Activated CD8-positive, alpha-beta memory T cell treated with anti-CD3 and anti-CD28 coated beads, Interleukin-2, amount 10 ng/mL, durations not matched to agents 7 days and 5 days (primary cell): ENCODE measurements at regions not wholly inside any gene's neighbourhood (a gene's known extent, or its start where the extent isn't known, plus 50 kb on each side); places are given as distances from the start of the nearest gene placed in this dataset.

ENCODE experiments used
- ATAC-seq: fragments of 150-1000 bp; cut with Tn5 transposase; one replicate; pipeline ENCODE4 v1.10.0; 2021; ENCODE audit warnings: moderate library complexity
- CTCF ChIA-PET: fragments of 350-600 bp; sonication (Branson Sonifier 250); formaldehyde crosslinking; loops from one replicate; lab custom pipeline; 2021; ENCODE audit warnings: antibody characterized with exemption; lab: Charles Lee
- DNase-seq: peaks from one replicate; pipeline ENCODE4 v3.0.0-alpha.2; 2020
- H3K27ac Mint-ChIP-seq: one replicate; pipeline ENCODE4 v1.8.0; 2021; ENCODE audit warnings: mild to moderate bottlenecking, mixed read lengths
- H3K27me3 Mint-ChIP-seq: one replicate; pipeline ENCODE4 v1.8.0; 2021; ENCODE audit warnings: mixed read lengths
- H3K36me3 Mint-ChIP-seq: one replicate; pipeline ENCODE4 v1.8.0; 2021; ENCODE audit warnings: mild to moderate bottlenecking, mixed read lengths
- H3K4me1 Mint-ChIP-seq: one replicate; pipeline ENCODE4 v1.8.0; 2021; ENCODE audit warnings: mixed read lengths
- H3K4me3 Mint-ChIP-seq: one replicate; pipeline ENCODE4 v1.8.0; 2021; ENCODE audit warnings: mild to moderate bottlenecking, moderate library complexity, mixed read lengths
- H3K9me3 Mint-ChIP-seq: one replicate; pipeline ENCODE4 v1.8.0; 2022; ENCODE audit warnings: low read depth, mixed read lengths

DNA sequence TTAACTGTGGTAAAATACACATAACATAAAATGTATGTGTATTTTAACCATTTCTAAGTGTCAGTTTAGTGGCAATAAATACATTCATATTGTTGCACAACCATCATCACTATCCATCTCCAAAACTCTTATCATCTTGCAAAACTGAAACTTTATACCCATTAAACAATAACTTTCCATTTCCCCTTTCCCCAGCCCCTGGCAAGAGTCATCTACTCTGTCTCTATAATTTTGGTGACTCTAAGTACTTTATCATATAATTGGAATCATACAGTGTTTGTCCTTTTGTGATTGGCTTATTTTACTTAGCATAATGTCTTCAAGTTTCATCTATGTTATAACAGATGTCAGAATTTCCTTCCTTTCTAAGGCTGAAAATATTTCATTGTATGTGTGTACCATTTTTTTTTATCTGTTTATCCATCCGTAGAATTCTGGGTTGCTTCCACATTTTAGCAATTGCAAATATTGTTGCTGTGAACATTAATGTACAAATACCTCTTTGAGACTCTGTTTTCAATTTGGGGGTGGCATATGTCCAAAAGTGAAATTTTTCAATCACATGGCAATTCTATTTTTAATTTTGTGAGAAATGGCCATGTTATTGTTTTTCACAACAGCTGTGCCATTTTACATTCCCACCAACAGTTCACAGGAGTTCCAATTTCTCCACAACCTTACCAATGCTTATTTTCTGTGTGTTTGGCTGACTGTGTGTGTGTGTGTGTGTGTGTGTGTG lies 153.9 kb upstream of the GORAB start:
- Mint-ChIP-seq H3K36me3 (no peaks in the 10 kb centered on the region), H3K27ac (no peak overlapping the region), H3K27me3 (peaks cover 5% of the 10 kb centered on the region), H3K4me1 (no peaks in the 10 kb centered on the region), H3K4me3 (no peak overlapping the region), H3K9me3 (no peaks in the 10 kb centered on the region)
- ATAC-seq (no peak), DNase-seq (no peak)
- CTCF ChIA-PET, result no interaction called here

DNA sequence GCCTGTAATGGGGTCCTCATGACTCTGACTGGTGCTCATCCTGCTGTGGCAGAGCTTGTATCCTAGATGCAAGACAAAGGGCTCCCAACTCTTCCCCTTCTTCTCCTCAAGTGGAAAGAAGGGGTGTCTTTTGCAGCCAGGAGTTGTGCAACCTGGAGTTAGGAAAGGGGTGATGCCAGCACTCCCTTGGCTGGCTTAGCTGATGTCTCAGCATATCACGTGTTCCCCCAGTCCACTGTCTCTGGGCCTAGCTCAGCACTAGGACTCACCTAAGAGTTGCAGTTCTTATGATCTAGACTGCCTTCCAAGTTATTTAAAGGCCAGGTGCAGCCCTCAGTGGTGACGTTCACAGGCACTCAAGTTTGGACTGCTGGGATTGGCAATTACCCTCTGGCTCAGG lies 146.2 kb upstream of the GORAB start:
- Mint-ChIP-seq H3K9me3 (no peaks in the 10 kb centered on the region), H3K27me3 (peaks cover 5% of the 10 kb centered on the region), H3K4me1 (no peaks in the 10 kb centered on the region), H3K27ac (no peak overlapping the region), H3K36me3 (no peaks in the 10 kb centered on the region), H3K4me3 (no peak overlapping the region)
- ATAC-seq (no peak), DNase-seq (no peak)
- CTCF ChIA-PET, result no interaction called here

DNA sequence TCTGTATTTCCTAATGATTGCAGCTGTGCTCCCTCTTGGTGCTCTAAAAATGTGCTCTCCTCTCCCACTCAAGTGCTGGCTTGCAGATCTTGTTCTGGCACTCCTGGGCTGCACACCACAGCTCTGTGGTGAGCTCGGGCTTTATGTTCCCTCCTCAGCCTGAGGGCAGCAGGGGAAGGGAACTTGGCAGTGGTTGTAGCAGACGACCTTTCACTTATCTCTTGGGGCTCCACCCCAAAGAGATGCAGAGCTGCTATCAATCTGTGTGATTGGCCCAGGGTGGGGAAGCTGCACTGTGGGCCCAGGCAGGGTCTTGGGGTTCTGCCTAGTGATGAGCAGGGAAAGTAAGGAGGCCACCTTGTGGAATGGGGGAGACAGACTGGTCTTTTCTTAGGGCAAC lies 143.5 kb upstream of the GORAB start:
- Mint-ChIP-seq H3K4me3 (no peak overlapping the region), H3K27ac (no peak overlapping the region)

DNA sequence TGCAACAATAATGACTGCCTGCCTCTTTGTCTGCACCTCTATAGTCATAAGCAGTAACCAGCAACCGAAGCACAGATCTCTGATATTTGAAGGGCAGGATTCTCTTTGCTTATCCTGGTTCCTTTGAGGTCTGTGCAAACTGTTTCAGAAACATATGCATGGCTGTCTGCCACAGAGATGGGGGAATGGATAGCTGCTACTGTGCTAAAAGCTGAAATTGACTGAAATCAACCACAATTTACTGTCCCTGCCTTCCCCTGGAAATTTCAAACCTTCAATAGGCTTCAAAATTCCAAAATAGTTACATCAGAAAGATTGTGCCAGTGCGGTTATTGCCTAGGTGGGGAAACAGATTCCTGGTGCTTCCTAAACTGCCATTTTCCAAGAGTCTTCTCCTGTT lies 136.8 kb upstream of the GORAB start:
- H3K36me3 Mint-ChIP-seq, result no peaks in the 10 kb centered on the region
- ATAC-seq (no peak), DNase-seq (no peak)
- no peak overlapping the region for H3K4me3 Mint-ChIP-seq
- no peaks in the 10 kb centered on the region for H3K4me1 Mint-ChIP-seq
- H3K27me3 Mint-ChIP-seq, result peaks cover 3% of the 10 kb centered on the region
- CTCF ChIA-PET, result no interaction called here
- H3K9me3 Mint-ChIP-seq, result no peaks in the 10 kb centered on the region
- no peak overlapping the region for H3K27ac Mint-ChIP-seq

More for the DNA sequence above, 143.5 kb upstream of the GORAB start:
- Mint-ChIP-seq H3K36me3 (no peaks in the 10 kb centered on the region), H3K27me3 (no peaks in the 10 kb centered on the region), H3K9me3 (no peaks in the 10 kb centered on the region), H3K4me1 (no peaks in the 10 kb centered on the region)
- ATAC-seq (no peak), DNase-seq (no peak)
- CTCF ChIA-PET, result no interaction called here

DNA sequence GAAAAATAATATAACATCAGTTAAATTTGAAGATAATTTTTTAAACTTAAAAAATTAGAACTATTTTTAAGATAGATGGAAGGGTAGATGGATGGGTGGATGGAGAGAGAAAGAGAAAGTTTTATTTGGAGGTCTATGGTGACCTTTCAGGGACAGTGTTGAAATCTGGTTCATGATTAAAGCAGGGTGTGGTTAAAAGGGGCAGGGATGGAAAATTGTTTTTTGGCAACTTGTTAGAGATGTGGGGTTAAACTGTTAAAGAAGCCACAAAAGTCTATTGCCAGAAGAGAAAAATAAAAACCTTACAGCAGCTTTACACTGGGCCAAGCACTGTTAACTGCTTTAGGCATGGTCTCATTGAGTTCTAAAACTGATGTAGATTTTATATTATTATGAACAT lies 134.9 kb upstream of the GORAB start:
- Mint-ChIP-seq H3K4me3 (no peak overlapping the region), H3K9me3 (no peaks in the 10 kb centered on the region), H3K27ac (no peak overlapping the region), H3K36me3 (no peaks in the 10 kb centered on the region), H3K27me3 (peaks cover 3% of the 10 kb centered on the region), H3K4me1 (no peaks in the 10 kb centered on the region)
- ATAC-seq (no peak), DNase-seq (no peak)
- CTCF ChIA-PET, result no interaction called here

DNA sequence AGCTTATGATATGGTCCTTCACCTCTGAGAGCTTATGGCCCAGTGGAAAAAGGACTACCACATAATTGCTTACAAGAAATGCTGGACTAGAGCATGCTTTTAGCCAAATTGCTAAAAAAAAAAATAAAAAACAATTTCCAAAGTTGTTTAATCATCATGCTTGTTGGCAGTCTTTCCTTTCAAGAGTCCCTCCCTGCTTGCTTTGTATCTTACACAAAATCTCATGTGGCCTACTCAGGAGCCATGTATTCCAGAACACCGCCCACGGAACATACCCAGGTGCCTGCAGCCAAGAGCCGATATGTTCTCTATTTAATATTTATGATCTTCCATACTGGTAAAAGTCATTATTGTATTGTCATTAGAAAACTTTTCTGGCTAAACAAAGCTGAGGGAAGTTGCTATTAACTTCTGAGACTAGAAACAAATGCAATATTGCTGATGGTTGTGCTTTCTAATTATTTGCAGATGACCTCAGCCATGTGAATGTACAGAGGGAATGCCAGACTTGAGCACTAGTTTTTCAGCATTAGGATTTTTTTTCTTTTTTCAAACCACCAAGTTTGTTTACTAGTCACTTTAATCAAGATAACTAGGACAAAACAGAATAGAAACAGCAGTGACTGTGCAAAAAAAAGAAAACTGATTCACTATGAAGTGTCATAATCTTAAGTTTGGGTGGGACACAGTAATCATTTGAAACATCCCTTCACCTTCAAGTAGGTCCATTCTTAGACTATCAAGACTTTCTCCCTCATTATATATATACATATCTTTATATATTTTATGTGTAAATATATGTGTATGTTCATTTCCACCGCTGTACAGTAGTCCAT lies 129.3 kb upstream of the GORAB start:
- CTCF ChIA-PET, result no interaction called here
- no peak overlapping the region for H3K27ac Mint-ChIP-seq
- ATAC-seq (no peak), DNase-seq (no peak)
- no peaks in the 10 kb centered on the region for H3K4me1 Mint-ChIP-seq
- no peaks in the 10 kb centered on the region for H3K27me3 Mint-ChIP-seq
- H3K36me3 Mint-ChIP-seq, result no peaks in the 10 kb centered on the region
- H3K4me3 Mint-ChIP-seq, result no peak overlapping the region
- no peaks in the 10 kb centered on the region for H3K9me3 Mint-ChIP-seq

DNA sequence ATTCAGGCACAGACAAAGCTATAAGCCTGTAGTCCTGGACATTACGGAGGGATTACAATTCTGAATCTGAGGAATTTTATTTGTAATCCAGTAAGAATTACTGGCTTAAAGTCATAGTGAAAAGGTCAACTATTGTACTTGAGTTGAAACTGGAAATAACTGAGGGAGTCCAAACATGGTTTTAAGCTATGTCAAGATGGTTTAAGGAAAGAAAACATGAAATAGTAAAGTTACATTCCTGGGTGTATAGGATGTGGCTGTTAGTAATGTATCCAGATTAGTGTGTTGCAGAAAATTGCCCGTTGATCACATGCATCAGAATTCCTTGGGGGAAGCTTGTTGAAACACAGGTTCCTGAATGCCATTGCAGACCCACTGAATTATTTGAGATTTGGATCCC lies 124.8 kb upstream of the GORAB start:
- Mint-ChIP-seq H3K4me3 (no peak overlapping the region), H3K27ac (no peak overlapping the region), H3K9me3 (no peaks in the 10 kb centered on the region), H3K27me3 (peaks cover 7% of the 10 kb centered on the region), H3K36me3 (no peaks in the 10 kb centered on the region), H3K4me1 (no peaks in the 10 kb centered on the region)
- ATAC-seq (no peak), DNase-seq (no peak)
- CTCF ChIA-PET, result no interaction called here

DNA sequence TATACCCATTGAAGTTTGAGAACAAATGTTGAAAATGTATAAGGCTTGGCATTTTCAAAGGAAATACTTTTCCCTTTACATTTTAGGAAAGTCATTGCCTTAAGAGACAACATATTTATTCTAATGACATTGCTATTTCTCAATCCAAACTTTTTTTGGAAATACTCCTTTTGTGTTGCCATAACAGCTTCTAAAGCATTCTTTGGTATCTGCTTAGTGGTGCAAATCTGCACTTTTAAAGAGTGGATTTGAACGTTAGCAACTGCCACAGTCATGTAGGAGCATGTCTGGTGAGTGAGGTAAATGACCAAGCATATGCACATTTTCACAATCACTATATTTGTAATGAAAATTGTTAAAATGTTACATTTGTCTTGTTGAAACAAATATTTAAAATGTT lies 124.4 kb upstream of the GORAB start:
- DNase-seq (no peak), ATAC-seq (no peak)
- Mint-ChIP-seq H3K27ac (no peak overlapping the region), H3K27me3 (peaks cover 7% of the 10 kb centered on the region), H3K4me3 (no peak overlapping the region), H3K36me3 (no peaks in the 10 kb centered on the region), H3K4me1 (no peaks in the 10 kb centered on the region), H3K9me3 (no peaks in the 10 kb centered on the region)
- CTCF ChIA-PET, result no interaction called here

DNA sequence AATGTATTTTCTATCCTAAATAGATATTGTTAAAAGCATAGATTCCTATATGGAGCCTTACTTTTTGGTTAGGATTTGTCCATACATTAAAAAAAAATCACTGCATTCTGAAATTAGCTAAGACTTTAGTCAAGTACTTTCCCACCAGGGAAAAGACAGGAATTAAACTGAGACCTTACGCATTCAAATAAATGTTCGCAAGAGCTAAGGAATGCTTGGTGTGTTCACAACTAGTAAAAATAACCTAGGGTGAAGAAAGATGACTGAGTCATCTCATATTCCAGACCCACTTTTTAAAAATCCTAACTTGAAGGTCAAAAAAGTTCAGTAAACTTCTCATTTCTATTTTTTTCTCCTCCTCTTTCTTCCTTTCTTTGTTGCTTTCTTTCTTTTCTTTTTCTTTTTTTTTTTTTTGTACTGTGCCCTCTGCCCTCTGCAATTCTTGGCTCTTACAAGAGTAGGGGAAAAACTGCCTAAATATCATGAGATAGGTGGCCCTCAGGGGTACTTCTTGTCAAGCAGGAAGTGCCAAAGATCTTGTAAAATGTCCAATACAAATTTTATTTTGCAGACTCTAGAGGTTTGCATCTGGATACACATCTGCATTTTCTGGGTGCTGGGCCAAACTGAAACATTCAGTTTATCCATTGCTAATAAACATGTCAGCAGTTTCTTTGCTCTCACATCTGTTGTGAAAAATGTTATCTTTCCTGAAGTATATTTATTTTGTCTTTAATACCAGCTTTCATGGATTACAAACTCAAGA lies 121.4 kb upstream of the GORAB start:
- Mint-ChIP-seq H3K27ac (no peak overlapping the region), H3K36me3 (no peaks in the 10 kb centered on the region), H3K9me3 (no peaks in the 10 kb centered on the region), H3K27me3 (peaks cover 7% of the 10 kb centered on the region), H3K4me3 (no peak overlapping the region), H3K4me1 (no peaks in the 10 kb centered on the region)
- ATAC-seq (no peak), DNase-seq (no peak)
- CTCF ChIA-PET, result no interaction called here

DNA sequence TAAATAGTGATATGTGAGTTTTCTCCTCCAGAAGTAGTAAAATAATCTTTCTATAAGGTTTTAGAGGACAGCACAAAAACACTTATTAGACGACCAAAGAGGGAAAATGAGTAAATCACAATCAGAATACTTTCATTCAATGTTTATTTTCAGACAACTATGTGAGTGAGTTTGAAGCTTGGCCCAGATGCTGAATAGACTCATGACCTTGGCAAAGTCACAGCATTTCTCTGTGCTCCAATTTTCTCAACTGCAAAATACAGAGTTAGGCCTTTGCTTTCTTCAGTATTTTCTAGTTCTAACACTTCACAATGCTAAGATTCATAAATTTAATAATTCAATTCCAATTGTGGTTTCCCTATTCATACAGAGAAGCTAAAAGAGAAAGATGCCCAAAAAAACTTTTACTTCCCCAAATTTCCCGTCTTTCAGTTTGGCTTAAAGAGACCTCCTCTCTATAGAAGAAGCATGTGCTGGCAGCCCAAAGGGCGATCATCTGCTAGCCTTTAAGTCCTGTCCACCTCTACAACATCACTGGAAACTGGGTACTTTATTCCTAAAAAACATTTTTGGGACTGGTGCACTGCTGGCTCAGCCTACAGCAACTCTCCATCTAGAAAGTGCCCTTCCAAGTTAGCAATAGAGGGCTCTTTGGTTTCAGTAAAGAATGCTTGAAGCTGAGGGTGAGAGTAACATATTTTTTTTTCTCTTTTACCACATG lies 116.8 kb upstream of the GORAB start:
- Mint-ChIP-seq H3K4me3 (no peak overlapping the region), H3K9me3 (peaks cover 6% of the 10 kb centered on the region), H3K27me3 (peaks cover 7% of the 10 kb centered on the region), H3K36me3 (no peaks in the 10 kb centered on the region), H3K27ac (no peak overlapping the region), H3K4me1 (no peaks in the 10 kb centered on the region)
- CTCF ChIA-PET, result no interaction called here
- DNase-seq, result no peak
- no peak for ATAC-seq

DNA sequence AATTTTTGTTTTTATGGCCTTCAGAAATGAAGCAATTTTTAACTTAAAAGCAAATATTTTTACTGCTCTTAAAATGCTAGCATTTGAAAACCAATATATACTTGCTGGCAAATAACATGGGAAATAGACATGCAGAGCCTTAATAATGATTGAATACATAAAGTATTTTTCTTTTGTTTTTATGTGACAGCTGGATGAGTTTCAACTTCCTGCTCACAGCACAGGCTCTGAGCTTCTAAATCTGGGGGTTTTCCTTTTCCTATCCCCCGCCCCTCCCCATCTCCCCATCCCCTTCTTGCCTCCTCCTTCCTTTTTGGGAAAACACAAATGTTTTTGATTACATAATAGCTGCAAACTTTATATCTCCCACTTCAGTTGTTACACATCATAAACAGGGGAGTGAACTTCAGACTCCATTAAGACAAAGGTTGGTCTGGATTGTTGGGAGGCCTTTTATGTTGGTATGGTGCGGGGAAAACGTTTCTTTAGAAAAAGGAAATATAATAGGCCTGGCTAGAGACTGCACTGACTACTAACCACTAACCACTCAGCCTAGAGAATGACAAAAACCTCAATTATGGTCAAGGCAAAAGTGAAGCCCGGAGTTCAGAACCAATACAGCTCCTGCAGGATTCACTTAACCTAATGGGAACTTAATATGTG lies 116.1 kb upstream of the GORAB start:
- H3K36me3 Mint-ChIP-seq, result no peaks in the 10 kb centered on the region

DNA sequence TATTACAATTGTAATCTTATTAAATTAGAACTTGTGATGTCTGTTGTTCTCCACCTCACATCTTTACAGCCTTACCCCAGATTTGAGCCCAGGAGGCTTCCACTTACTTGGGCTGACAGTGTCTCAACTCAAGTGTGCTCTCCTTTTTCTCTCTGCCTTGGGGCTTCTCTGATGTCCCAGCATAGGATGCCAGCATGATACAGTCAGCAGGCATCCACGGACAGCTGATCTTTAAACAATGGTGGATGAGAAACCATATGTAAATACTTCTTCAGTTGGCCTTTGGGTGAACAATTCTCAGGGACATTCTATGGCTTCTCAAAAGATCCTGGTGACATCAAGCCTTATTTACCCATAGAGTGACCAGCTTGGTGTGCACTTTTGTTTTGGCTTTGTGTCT lies 107.6 kb upstream of the GORAB start:
- Mint-ChIP-seq H3K36me3 (no peaks in the 10 kb centered on the region), H3K27ac (no peak overlapping the region), H3K4me1 (no peaks in the 10 kb centered on the region), H3K4me3 (no peak overlapping the region), H3K27me3 (peaks cover 3% of the 10 kb centered on the region), H3K9me3 (no peaks in the 10 kb centered on the region)
- ATAC-seq, result no peak
- DNase-seq, result no peak
- CTCF ChIA-PET, result no interaction called here

More for the DNA sequence above, 116.1 kb upstream of the GORAB start:
- Mint-ChIP-seq H3K27me3 (peaks cover 7% of the 10 kb centered on the region), H3K9me3 (peaks cover 6% of the 10 kb centered on the region), H3K4me3 (no peak overlapping the region), H3K4me1 (no peaks in the 10 kb centered on the region), H3K27ac (no peak overlapping the region)
- no peak for ATAC-seq
- DNase-seq, result no peak
- CTCF ChIA-PET, result no interaction called here

DNA sequence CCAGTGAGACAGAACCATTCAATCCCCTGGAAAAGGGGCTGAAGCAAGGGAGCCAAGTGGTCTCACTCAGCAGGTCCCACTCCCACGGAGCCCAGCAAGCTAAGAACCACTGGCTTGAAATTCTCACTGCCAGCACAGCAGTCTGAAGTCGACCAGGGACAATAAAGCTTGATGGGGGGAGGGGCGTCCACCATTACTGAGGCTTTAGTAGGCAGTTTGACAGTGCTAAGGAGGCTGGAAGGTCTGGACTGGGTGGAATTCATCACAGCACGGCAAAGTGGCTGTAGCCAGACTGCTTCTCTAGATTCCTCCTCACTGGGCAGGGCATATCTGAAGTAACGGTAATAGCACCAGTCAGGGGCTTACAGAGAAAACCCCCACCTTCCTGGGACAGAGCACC lies 105.4 kb upstream of the GORAB start:
- H3K27ac Mint-ChIP-seq, result no peak overlapping the region
- no peaks in the 10 kb centered on the region for H3K36me3 Mint-ChIP-seq
- H3K4me1 Mint-ChIP-seq, result no peaks in the 10 kb centered on the region
- DNase-seq (no peak), ATAC-seq (no peak)
- H3K27me3 Mint-ChIP-seq, result peaks cover 3% of the 10 kb centered on the region
- CTCF ChIA-PET, result no interaction called here
- H3K9me3 Mint-ChIP-seq, result no peaks in the 10 kb centered on the region
- H3K4me3 Mint-ChIP-seq, result no peak overlapping the region
